ENCODE measurements at regions not wholly inside any gene's neighbourhood (a gene's known extent, or its start where the extent isn't known, plus 50 kb on each side); places are given as distances from the start of the nearest gene placed in this dataset.

DNA sequence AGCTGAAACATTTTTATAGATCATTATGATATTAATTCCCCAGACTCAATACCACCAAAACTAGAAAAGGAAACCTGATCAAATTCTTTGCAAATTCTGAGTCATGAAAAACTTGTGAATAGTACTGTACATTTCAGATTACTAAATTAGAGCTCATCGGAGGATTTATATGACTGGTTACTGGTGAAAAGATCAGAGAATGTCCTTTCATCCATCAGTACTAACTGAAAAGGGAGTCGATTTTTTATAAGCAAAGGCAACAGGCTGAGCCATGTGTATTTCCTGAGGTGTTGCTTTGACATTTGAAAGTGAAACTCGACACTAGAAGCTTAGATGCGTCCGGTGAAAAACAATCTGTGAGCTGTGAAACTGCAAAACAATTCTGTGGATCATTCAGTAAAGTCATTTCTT is 155.7 kb downstream of the TNFSF18 start:
- peaks cover 54% of the 10 kb centered on the region for H3K4me1 Mint-ChIP-seq
- no peak for DNase-seq (ENCODE audit: low spot score in 2 of 2, unreplicated experiment in 2 of 2)
- peak overlapping the region; percentile 82 for H3K27ac Mint-ChIP-seq
- no peaks in the 10 kb centered on the region for H3K27me3 Mint-ChIP-seq (ENCODE audit: low read depth)
- TF ChIP-seq, protein P1, sequence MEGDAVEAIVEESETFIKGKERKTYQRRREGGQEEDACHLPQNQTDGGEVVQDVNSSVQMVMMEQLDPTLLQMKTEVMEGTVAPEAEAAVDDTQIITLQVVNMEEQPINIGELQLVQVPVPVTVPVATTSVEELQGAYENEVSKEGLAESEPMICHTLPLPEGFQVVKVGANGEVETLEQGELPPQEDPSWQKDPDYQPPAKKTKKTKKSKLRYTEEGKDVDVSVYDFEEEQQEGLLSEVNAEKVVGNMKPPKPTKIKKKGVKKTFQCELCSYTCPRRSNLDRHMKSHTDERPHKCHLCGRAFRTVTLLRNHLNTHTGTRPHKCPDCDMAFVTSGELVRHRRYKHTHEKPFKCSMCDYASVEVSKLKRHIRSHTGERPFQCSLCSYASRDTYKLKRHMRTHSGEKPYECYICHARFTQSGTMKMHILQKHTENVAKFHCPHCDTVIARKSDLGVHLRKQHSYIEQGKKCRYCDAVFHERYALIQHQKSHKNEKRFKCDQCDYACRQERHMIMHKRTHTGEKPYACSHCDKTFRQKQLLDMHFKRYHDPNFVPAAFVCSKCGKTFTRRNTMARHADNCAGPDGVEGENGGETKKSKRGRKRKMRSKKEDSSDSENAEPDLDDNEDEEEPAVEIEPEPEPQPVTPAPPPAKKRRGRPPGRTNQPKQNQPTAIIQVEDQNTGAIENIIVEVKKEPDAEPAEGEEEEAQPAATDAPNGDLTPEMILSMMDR (IDR thresholded peaks at IDR 0.05; ENCODE audit: unreplicated experiment) = no peak
- peaks cover 9% of the 10 kb centered on the region for H3K9me3 Mint-ChIP-seq
- H3K4me3 Mint-ChIP-seq = no peak overlapping the region
- H3K36me3 Mint-ChIP-seq = no peaks in the 10 kb centered on the region

- Mint-ChIP-seq H3K4me1 (peaks cover 54% of the 10 kb centered on the region), H3K27me3 (ENCODE audit: low read depth) (no peaks in the 10 kb centered on the region), H3K4me3 (no peak overlapping the region), H3K27ac (peak overlapping the region; percentile 42), H3K36me3 (no peaks in the 10 kb centered on the region), H3K9me3 (peaks cover 13% of the 10 kb centered on the region)
- no peak for DNase-seq (ENCODE audit: low spot score in 2 of 2, unreplicated experiment in 2 of 2)
- TF ChIP-seq, protein P1 (IDR thresholded peaks at IDR 0.05; ENCODE audit: unreplicated experiment) = no peak
These were observed 155.0 kb downstream of the TNFSF18 start for GRCh38 chr1:172895761-172896160.

- Mint-ChIP-seq H3K9me3 (peaks cover 15% of the 10 kb centered on the region), H3K4me1 (peaks cover 54% of the 10 kb centered on the region), H3K36me3 (no peaks in the 10 kb centered on the region)
These were observed 153.0 kb downstream of the TNFSF18 start for GRCh38 chr1:172897738-172898137.

GRCh38 chr1:172898866-172899265 is 151.9 kb downstream of the TNFSF18 start:
- Mint-ChIP-seq H3K36me3 (no peaks in the 10 kb centered on the region), H3K27me3 (ENCODE audit: low read depth) (no peaks in the 10 kb centered on the region), H3K27ac (peak overlapping the region; percentile 81), H3K4me1 (peaks cover 47% of the 10 kb centered on the region), H3K4me3 (no peak overlapping the region), H3K9me3 (peaks cover 15% of the 10 kb centered on the region)
- DNase-seq (ENCODE audit: low spot score in 2 of 2, unreplicated experiment in 2 of 2) = no peak
- TF ChIP-seq, protein P1 (IDR thresholded peaks at IDR 0.05; ENCODE audit: unreplicated experiment) = no peak

More at GRCh38 chr1:172897738-172898137, 153.0 kb downstream of the TNFSF18 start:
- H3K27ac Mint-ChIP-seq = peak overlapping the region; percentile 70
- TF ChIP-seq, protein P1 (IDR thresholded peaks at IDR 0.05; ENCODE audit: unreplicated experiment) = no peak
- no peak for DNase-seq (ENCODE audit: low spot score in 2 of 2, unreplicated experiment in 2 of 2)
- H3K27me3 Mint-ChIP-seq (ENCODE audit: low read depth) = no peaks in the 10 kb centered on the region
- H3K4me3 Mint-ChIP-seq = no peak overlapping the region

GRCh38 chr1:172900376-172900997 is 150.3 kb downstream of the TNFSF18 start:
- TF ChIP-seq, protein P1 (IDR thresholded peaks at IDR 0.05; ENCODE audit: unreplicated experiment) = no peak
- DNase-seq (ENCODE audit: low spot score in 2 of 2, unreplicated experiment in 2 of 2) = no peak
- no peaks in the 10 kb centered on the region for H3K27me3 Mint-ChIP-seq (ENCODE audit: low read depth)
- no peak overlapping the region for H3K4me3 Mint-ChIP-seq
- no peak overlapping the region for H3K27ac Mint-ChIP-seq
- no peaks in the 10 kb centered on the region for H3K36me3 Mint-ChIP-seq
- H3K4me1 Mint-ChIP-seq = peaks cover 39% of the 10 kb centered on the region
- H3K9me3 Mint-ChIP-seq = peaks cover 17% of the 10 kb centered on the region

Measured in mesothelial cell of epicardium (in vitro differentiated cells).